ENCODE measurements at regions not wholly inside any gene's neighbourhood (a gene's known extent, or its start where the extent isn't known, plus 50 kb on each side); places are given as distances from the start of the nearest gene placed in this dataset.
A peak's percentile ranks its signal among the peaks of the same experiment; 100 is the strongest.

DNA sequence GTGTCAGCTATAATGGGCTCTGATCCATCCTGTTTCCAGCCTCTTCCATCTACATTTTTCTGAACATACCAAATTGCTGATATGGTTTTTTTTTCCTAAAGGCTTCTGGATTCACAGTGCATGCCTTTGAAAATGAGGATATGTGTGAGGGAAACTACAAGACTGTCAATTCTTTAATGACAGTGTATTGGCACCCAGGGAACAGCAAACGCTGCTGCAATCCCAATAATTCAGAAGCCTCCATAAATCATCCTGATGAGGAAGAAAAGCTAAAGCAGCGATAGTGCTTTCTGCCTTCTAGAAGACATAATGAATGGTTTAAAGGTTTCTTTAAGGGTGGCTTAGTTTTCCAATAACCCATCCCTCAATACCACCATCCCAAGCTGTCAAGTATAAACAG is 304.5 kb upstream of the PKDCC start:
- no peak overlapping the region for H3K4me3 ChIP-seq
- H3K36me3 ChIP-seq = no peaks in the 10 kb centered on the region
- H3K4me1 ChIP-seq = no peaks in the 10 kb centered on the region
- H3K27me3 ChIP-seq = no peaks in the 10 kb centered on the region
- intact Hi-C loops (cut with DNase I) = no loop called here
- no peaks in the 10 kb centered on the region for H3K9me3 ChIP-seq
- no peak for DNase-seq
- FAIRE-seq = no peak
- no peak overlapping the region for H3K27ac ChIP-seq
- TF ChIP-seq CTCF (IDR thresholded peaks at IDR 0.05) = no peak
- WGBS, 2 donors = 53 to 68% methylated on average over 2 of the region's 2 CpGs
- ATAC-seq = no peak

GRCh38 chr2:41750829-41751228 is 297.0 kb upstream of the PKDCC start:
- no peak overlapping the region for H3K4me3 ChIP-seq
- WGBS, 2 donors = 14 to 16% methylated on average over 3 of the region's 3 CpGs
- ATAC-seq = peak in 3 of 4 donors; percentile 40 to 72 (median 55)
- H3K4me1 ChIP-seq = peaks cover 0 to 9% (median 0%) of the 10 kb centered on the region in 3 donors
- intact Hi-C loops (cut with DNase I) = no loop called here
- no peak overlapping the region for H3K27ac ChIP-seq
- H3K9me3 ChIP-seq = no peaks in the 10 kb centered on the region
- FAIRE-seq = no peak
- TF ChIP-seq CTCF (IDR thresholded peaks at IDR 0.05) = no peak
- DNase-seq = no peak
- no peaks in the 10 kb centered on the region for H3K27me3 ChIP-seq
- no peaks in the 10 kb centered on the region for H3K36me3 ChIP-seq

DNA sequence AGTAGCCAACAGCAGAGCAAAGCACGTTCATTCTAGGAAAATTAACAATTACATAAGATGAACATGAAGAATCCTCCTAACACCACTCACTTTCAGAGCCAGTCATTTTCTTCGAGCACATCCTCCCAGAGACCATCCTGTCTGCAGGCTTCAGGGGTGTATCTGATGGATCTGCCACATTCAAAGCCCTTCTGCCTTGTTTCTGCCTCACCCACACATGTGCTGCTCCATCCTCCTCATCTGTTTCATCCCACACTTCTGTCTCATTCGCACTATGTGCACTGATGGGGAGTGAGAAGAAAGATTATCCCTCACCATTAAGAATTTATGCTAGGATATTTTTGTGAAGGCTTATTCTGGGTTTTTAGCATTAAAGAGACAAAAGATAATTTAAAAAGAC is 287.9 kb upstream of the PKDCC start:
- Histone ChIP-seq H3K27ac (no peak overlapping the region), H3K4me3 (no peak overlapping the region), H3K27me3 (no peaks in the 10 kb centered on the region), H3K9me3 (no peaks in the 10 kb centered on the region), H3K4me1 (no peaks in the 10 kb centered on the region), H3K36me3 (no peaks in the 10 kb centered on the region)
- ATAC-seq (no peak), FAIRE-seq (no peak), DNase-seq (no peak)
- TF ChIP-seq CTCF (IDR thresholded peaks at IDR 0.05) = no peak
- 58 to 77% methylated on average over 3 of the region's 3 CpGs for WGBS, 2 donors
- intact Hi-C loops (cut with DNase I) = no loop called here

GRCh38 chr2:41763141-41763540 is 284.7 kb upstream of the PKDCC start:
- TF ChIP-seq CTCF (IDR thresholded peaks at IDR 0.05) = no peak
- Histone ChIP-seq H3K9me3 (no peaks in the 10 kb centered on the region), H3K4me1 (no peaks in the 10 kb centered on the region), H3K27ac (no peak overlapping the region), H3K4me3 (no peak overlapping the region), H3K36me3 (no peaks in the 10 kb centered on the region), H3K27me3 (no peaks in the 10 kb centered on the region)
- DNase-seq (no peak), FAIRE-seq (no peak), ATAC-seq (no peak)
- intact Hi-C loops (cut with DNase I) = no loop called here
- 80 to 88% methylated on average over 4 of the region's 4 CpGs for WGBS, 2 donors

- no peak for ATAC-seq
- Histone ChIP-seq H3K9me3 (no peaks in the 10 kb centered on the region), H3K4me3 (no peak overlapping the region), H3K4me1 (no peaks in the 10 kb centered on the region), H3K27me3 (no peaks in the 10 kb centered on the region), H3K36me3 (no peaks in the 10 kb centered on the region), H3K27ac (no peak overlapping the region)
- intact Hi-C loops (cut with DNase I) = no loop called here
- no peak for FAIRE-seq
- WGBS, 2 donors = 83 to 96% methylated on average over 1 of the region's 1 CpG
- no peak for DNase-seq
- no peak for TF ChIP-seq CTCF (IDR thresholded peaks at IDR 0.05)
Measured at GRCh38 chr2:41764131-41764530, 283.7 kb upstream of the PKDCC start.

All from pancreas (tissue), 10 donors.